ENCODE measurements at regions not wholly inside any gene's neighbourhood (a gene's known extent, or its start where the extent isn't known, plus 50 kb on each side); places are given as distances from the start of the nearest gene placed in this dataset.

DNA sequence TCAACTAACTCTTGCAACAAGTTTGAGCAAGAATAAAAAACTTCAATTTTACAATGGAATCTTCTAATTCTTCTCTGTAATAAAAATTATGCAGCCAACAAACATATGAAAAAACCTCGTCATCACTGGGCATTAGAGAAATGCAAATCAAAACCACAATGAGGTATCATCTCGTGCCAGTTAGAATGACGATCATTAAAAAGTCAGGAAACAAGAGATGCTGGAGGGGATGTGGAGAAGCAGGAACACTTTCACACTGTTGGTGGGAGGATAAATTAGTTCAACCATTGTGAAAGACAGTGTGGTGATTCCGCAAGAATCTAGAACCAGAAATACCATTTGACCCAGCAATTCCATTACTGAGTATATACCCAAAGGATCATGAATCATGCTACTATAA, 327.5 kb upstream of the LYPLAL1 start:
- TF ChIP-seq POLR2AphosphoS5 (IDR thresholded peaks at IDR 0.05; ENCODE audit: low read depth, low read length), result no peak
- TF ChIP-seq EZH2 (IDR thresholded peaks at IDR 0.05), result no peak
